ENCODE measurements at regions not wholly inside any gene's neighbourhood (a gene's known extent, or its start where the extent isn't known, plus 50 kb on each side); places are given as distances from the start of the nearest gene placed in this dataset.

- TF ChIP-seq EZH2 (IDR thresholded peaks at IDR 0.05; ENCODE audit: borderline replicate concordance, low read depth, low read length, severe bottlenecking) (no peak), CTCF (IDR thresholded peaks at IDR 0.05; ENCODE audit: borderline replicate concordance, extremely low read depth, low read length, poor library complexity, severe bottlenecking) (no peak)
Measured at GRCh38 chr11:95586155-95586554, 203.4 kb downstream of the FAM76B start.

Measured in DND-41 (cell line).